Kidney epithelial cell (primary cell): ENCODE measurements at regions not wholly inside any gene's neighbourhood (a gene's known extent, or its start where the extent isn't known, plus 50 kb on each side); places are given as distances from the start of the nearest gene placed in this dataset.

Experiments used
- DNase-seq: peaks from one replicate; pipeline ENCODE4 v3.0.0-alpha.2; 2010; ENCODE audit warnings: low read depth
- H3K27me3 ChIP-seq: 2 replicates; pipeline ENCODE4 v1.6.0; 2011; ENCODE audit warnings: low read length; ENCODE audit not compliant: control insufficient read depth, insufficient read depth
- H3K36me3 ChIP-seq: 2 replicates; pipeline ENCODE4 v1.5.1; 2011; ENCODE audit warnings: low read length; ENCODE audit not compliant: control insufficient read depth, insufficient read depth
- H3K4me3 ChIP-seq: 2 replicates; pipeline ENCODE4 v1.5.1; 2011; ENCODE audit warnings: low read depth, mild to moderate bottlenecking, control low read depth, low read length
- CTCF ChIP-seq: IDR thresholded peaks from 2 replicates; pipeline ENCODE4 v1.5.1; 2011; ENCODE audit warnings: mild to moderate bottlenecking, moderate library complexity, low read length, control low read depth, inconsistent platforms; ENCODE audit not compliant: insufficient read depth, poor library complexity, severe bottlenecking

GRCh38 chr4:23560748-23561147 is 329.1 kb downstream of the PPARGC1A start:
- Histone ChIP-seq H3K27me3 (no peaks in the 10 kb centered on the region), H3K4me3 (no peak overlapping the region), H3K36me3 (no peaks in the 10 kb centered on the region)
- TF ChIP-seq CTCF, result no peak
- no peak for DNase-seq

- DNase-seq, result no peak
- Histone ChIP-seq H3K36me3 (no peaks in the 10 kb centered on the region), H3K4me3 (no peak overlapping the region), H3K27me3 (no peaks in the 10 kb centered on the region)
- TF ChIP-seq CTCF, result no peak
Measured at GRCh38 chr4:23558101-23558500, 331.7 kb downstream of the PPARGC1A start.

GRCh38 chr4:23547601-23548000 is 342.2 kb downstream of the PPARGC1A start:
- Histone ChIP-seq H3K4me3 (no peak overlapping the region), H3K27me3 (no peaks in the 10 kb centered on the region), H3K36me3 (no peaks in the 10 kb centered on the region)
- TF ChIP-seq CTCF, result no peak
- DNase-seq, result no peak

GRCh38 chr4:23547096-23547495 is 342.8 kb downstream of the PPARGC1A start:
- Histone ChIP-seq H3K27me3 (no peaks in the 10 kb centered on the region), H3K4me3 (no peak overlapping the region), H3K36me3 (no peaks in the 10 kb centered on the region)
- no peak for DNase-seq
- no peak for TF ChIP-seq CTCF

- no peak for TF ChIP-seq CTCF
- H3K27me3 ChIP-seq, result no peaks in the 10 kb centered on the region
- DNase-seq, result no peak
- H3K36me3 ChIP-seq, result no peaks in the 10 kb centered on the region
- H3K4me3 ChIP-seq, result no peak overlapping the region
Measured at GRCh38 chr4:23539969-23540569, 349.8 kb downstream of the PPARGC1A start.

- Histone ChIP-seq H3K36me3 (no peaks in the 10 kb centered on the region), H3K4me3 (no peak overlapping the region), H3K27me3 (no peaks in the 10 kb centered on the region)
- no peak for DNase-seq
- TF ChIP-seq CTCF, result no peak
Measured at GRCh38 chr4:23533859-23534258, 356.0 kb downstream of the PPARGC1A start.
